ENCODE measurements at regions not wholly inside any gene's neighbourhood (a gene's known extent, or its start where the extent isn't known, plus 50 kb on each side); places are given as distances from the start of the nearest gene placed in this dataset.
"Not testable (repeated sequence)": the region's sequence is repeated elsewhere in the genome, so short reads cannot be mapped to it uniquely, and the experiment has no call there.

GRCh38 chr7:128596336-128597128, 75.6 kb upstream of the GARIN1A start:
- not testable (repeated sequence) for DNase-seq; ATAC-seq (replicated peaks)

GRCh38 chr7:128598946-128599345, 73.1 kb upstream of the GARIN1A start:
- not testable (repeated sequence) for DNase-seq; H3K27me3 Mint-ChIP-seq; H3K9me3 Mint-ChIP-seq; H3K4me3 Mint-ChIP-seq; ATAC-seq (replicated peaks); H3K27ac Mint-ChIP-seq
- Mint-ChIP-seq H3K4me1 (ENCODE audit: low read depth in 2 of 2) (peaks cover 2 to 22% of the 10 kb centered on the region in 2 donors), H3K36me3 (ENCODE audit: insufficient read depth) (peaks cover 39% of the 10 kb centered on the region)

More at GRCh38 chr7:128596336-128597128, 75.6 kb upstream of the GARIN1A start:
- H3K9me3 Mint-ChIP-seq, H3K27me3 Mint-ChIP-seq, H3K4me3 Mint-ChIP-seq: not testable (repeated sequence)
- Mint-ChIP-seq H3K36me3 (ENCODE audit: insufficient read depth) (peaks cover 45% of the 10 kb centered on the region), H3K4me1 (ENCODE audit: low read depth in 2 of 2) (peaks cover 4 to 22% of the 10 kb centered on the region in 2 donors), H3K27ac (peak overlapping the region; percentile 3 to 28)

- not testable (repeated sequence) for H3K27me3 Mint-ChIP-seq, H3K9me3 Mint-ChIP-seq
- Mint-ChIP-seq H3K4me1 (ENCODE audit: low read depth in 2 of 2) (peaks cover 4 to 10% of the 10 kb centered on the region in 2 donors), H3K4me3 (peak overlapping the region; percentile 76 to 81), H3K36me3 (ENCODE audit: insufficient read depth) (peaks cover 42% of the 10 kb centered on the region), H3K27ac (peak overlapping the region; percentile 90 to 95)
- DNase-seq (peak; percentile 42 to 46 (median 45)), ATAC-seq (replicated peaks) (peak; percentile 98)
Measured at GRCh38 chr7:128608678-128609421, 63.2 kb upstream of the GARIN1A start.

GRCh38 chr7:128613366-128613765, 58.7 kb upstream of the GARIN1A start:
- DNase-seq; H3K27ac Mint-ChIP-seq; H3K4me3 Mint-ChIP-seq; H3K27me3 Mint-ChIP-seq; H3K9me3 Mint-ChIP-seq; ATAC-seq (replicated peaks): not testable (repeated sequence)
- peaks cover 4 to 10% of the 10 kb centered on the region in 2 donors for H3K4me1 Mint-ChIP-seq (ENCODE audit: low read depth in 2 of 2)
- peaks cover 66% of the 10 kb centered on the region for H3K36me3 Mint-ChIP-seq (ENCODE audit: insufficient read depth)

- Mint-ChIP-seq H3K27ac (peak overlapping the region in 1 of 2 donors; percentile 56), H3K36me3 (ENCODE audit: insufficient read depth) (peaks cover 67% of the 10 kb centered on the region)
- not testable (repeated sequence) for H3K4me1 Mint-ChIP-seq (ENCODE audit: low read depth in 2 of 2); H3K27me3 Mint-ChIP-seq; H3K9me3 Mint-ChIP-seq; DNase-seq; H3K4me3 Mint-ChIP-seq; ATAC-seq (replicated peaks)
Measured at GRCh38 chr7:128614812-128615211, 57.3 kb upstream of the GARIN1A start.

GRCh38 chr7:128616799-128617198, 55.3 kb upstream of the GARIN1A start:
- H3K36me3 Mint-ChIP-seq (ENCODE audit: insufficient read depth), result peaks cover 67% of the 10 kb centered on the region
- H3K27ac Mint-ChIP-seq; H3K4me1 Mint-ChIP-seq (ENCODE audit: low read depth in 2 of 2); H3K9me3 Mint-ChIP-seq; H3K27me3 Mint-ChIP-seq; ATAC-seq (replicated peaks); DNase-seq; H3K4me3 Mint-ChIP-seq: not testable (repeated sequence)
